HT-29 (cell line): ENCODE measurements at regions not wholly inside any gene's neighbourhood (a gene's known extent, or its start where the extent isn't known, plus 50 kb on each side); places are given as distances from the start of the nearest gene placed in this dataset.

Source experiments
- DNase-seq: peaks from one replicate; pipeline ENCODE4 v3.0.0-alpha.2; 2015; ENCODE audit warnings: low spot score

GRCh38 chr4:176843710-176844109 is 51.0 kb upstream of the VEGFC start:
- no peak for DNase-seq

DNA sequence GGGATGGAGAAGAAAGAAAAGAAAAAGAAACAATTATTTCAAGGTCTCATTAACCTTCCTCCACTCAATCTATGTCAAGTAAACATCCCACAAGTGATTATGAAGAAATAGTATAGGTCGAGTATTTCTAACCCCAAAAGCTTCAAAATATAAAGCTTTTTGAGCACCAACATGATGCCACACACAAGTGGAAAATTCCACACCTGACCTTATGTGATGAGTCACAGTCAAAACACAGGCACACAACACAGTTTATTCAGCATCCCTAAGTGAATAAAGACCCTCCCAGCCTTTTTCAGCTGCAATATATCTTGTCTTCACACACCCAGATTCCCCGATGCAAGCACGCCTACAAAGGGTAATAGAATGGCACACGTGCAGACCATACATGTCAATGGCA is 51.7 kb upstream of the VEGFC start:
- no peak for DNase-seq

DNA sequence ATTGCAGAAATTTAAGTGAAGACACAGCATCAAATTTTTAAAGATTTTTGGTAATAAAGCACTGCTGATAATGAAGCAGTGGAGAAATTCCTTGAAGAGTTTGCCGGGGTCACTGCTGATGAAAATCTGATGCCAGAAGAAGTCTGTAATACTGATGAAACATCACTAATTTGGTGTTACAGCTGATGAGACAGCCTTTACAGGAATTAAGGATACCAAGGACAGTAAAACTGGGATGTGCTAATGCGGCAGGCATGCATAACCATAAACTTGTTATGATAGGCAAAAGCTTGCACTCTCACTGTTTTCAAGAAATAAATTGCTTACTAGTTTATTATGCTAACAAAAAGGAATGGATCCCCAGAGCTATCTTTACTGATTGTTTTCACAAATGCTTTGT is 52.9 kb upstream of the VEGFC start:
- no peak for DNase-seq

DNA sequence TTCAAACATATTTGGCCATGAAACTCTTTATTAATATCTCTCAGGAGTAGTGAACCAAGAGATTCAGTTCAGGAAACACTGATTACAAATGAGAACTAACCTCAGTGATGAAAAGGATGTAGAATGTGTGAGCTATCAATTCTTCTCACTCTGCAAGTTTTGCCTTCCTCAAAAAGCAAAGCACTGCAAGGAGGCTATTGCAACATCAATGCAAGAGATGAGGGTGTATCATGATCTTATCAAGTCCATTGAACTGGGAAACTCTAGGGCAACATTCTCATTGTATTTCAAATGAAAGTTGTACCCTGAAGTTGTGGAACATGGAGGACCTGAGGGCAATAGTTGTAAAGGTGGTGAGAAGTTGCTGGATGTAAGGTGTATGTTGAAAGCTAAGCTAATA is 56.4 kb upstream of the VEGFC start:
- DNase-seq, result no peak

GRCh38 chr4:176850436-176850835 is 57.7 kb upstream of the VEGFC start:
- no peak for DNase-seq

DNA sequence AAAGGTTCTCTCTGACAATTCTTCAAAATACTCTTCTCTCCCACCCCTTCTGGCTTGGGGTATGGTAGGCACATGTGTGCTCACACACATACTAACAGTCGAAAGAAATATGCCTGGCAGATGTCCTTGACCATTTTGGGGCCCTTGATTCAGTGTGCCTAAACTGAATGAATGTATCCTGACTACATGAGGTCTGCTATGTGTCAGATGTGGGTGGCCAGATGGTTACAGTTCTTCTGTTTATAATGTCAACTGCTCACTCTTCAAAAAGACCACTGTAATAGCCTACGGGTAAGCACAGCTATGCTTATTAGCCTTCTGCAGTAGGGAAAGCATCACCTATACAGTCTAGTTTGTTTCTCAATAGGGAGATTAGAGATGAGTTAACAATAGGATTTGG is 63.7 kb upstream of the VEGFC start:
- no peak for DNase-seq

- no peak for DNase-seq
Measured at GRCh38 chr4:176858839-176859238, 66.1 kb upstream of the VEGFC start.

- DNase-seq, result no peak
Measured at GRCh38 chr4:176864238-176864637, 71.5 kb upstream of the VEGFC start.

GRCh38 chr4:176868676-176869075 is 76.0 kb upstream of the VEGFC start:
- no peak for DNase-seq

DNA sequence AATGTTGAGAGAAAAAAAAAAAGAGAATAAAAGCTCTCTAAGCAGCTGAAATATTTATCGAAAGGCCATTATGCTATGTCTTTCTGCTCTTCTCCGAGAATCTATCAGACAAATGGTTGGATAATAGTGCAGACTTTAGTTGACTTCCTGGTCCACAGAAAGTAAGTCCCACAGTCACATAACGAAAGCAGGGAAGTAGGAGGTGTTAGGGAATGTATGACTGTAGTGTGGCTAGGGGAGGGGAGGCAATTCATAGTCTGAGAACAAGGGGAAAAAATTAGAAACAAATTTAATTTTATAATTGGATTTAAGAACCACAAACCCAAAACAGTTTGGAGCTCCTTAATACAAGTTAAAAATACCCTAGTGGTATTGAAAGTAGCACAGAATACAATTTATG is 79.7 kb upstream of the VEGFC start:
- no peak for DNase-seq

GRCh38 chr4:176874721-176875445 is 82.2 kb upstream of the VEGFC start:
- DNase-seq, result no peak

DNA sequence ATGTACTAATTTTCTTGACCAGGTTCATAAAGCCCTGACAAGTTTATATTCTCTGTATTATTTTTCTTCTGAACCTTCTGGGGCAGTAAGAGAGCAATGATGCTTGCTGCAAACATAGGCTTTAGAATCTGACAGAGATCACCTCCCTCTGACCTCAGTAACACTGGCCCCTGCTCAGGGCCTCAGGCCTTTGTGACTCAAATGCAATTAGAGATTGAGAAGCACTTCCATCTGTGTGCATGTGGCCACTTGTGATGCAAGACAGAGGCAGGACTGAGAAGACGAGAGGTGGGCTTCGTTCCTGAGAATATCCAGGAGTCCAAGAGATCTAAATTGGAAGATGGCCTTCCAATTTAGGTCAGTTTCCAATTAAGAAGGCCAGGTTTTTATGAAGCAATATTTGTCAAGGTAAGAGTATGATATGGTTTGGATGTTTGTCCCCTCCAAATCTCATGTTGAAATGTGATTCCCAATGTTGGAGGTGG is 82.8 kb upstream of the VEGFC start:
- DNase-seq, result no peak

DNA sequence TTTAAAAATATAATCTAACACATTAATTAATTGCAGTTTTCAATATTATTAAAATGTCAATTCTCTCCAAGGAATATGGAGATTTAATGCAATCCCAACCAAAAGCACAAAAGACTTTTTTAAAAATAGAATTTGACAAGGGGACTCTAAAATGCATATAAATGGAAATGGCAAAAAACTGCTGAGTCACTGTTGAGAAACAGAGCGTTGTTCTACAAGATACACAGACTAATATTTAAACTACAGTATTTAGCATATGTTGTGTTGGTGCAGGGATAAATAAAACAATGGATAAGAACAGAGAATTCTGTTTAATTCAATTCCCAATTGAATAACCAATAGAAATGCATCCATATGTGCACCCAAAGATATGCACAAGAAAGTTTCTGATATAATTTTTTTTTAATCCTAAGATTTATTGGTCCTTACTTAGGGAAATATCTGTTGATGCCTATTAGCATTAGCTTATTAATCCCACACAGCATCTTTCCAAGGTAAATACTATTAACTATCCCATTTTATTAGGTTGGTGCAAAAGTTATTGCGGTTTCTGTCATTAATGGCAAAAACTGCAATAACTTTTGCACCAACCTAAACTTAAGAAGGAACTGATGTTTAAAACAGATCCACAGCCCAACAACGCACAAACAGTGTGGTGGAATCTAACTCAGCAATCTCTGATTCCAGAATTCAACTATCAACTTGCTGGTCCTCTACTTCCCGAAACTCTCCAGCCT is 86.8 kb upstream of the VEGFC start:
- DNase-seq, result no peak

GRCh38 chr4:176882206-176882605 is 89.5 kb upstream of the VEGFC start:
- no peak for DNase-seq

GRCh38 chr4:176883108-176883550 is 90.4 kb upstream of the VEGFC start:
- no peak for DNase-seq

DNA sequence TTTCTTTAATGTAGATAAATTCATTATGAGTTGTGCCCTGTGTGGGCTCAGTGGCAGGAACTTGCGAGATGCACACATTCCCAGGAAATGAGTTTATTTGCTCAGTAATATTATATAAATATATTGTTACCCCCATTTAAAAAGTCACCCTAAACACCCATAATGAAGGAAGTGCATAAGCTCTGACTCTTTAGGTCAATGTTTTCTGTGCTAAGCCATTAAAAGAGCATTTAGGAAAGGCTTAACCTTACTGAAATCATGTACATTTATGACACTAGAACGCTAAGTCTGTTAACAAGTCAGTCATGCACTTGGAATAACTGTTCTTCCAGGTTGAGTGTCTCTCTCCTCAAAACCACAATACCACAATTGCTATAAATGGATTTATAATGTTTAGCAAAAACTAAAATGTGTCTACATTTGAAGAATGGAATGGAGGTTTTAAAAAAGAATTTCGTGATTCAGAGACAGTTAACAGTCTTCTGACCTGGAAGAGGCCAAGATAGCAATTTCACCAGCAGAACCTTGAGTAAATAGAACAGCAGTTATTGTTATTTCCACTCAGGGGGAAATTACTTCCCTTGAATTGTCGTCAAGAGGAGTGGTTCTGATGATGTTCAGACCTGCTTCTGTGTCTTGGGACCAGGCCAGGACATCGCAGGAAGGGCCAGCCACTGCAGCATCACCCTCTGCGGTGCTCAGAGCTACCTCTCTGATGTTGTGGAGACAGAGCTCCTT is 91.1 kb upstream of the VEGFC start:
- no peak for DNase-seq

- DNase-seq, result no peak
Measured at GRCh38 chr4:176885224-176885623, 92.5 kb upstream of the VEGFC start.

DNA sequence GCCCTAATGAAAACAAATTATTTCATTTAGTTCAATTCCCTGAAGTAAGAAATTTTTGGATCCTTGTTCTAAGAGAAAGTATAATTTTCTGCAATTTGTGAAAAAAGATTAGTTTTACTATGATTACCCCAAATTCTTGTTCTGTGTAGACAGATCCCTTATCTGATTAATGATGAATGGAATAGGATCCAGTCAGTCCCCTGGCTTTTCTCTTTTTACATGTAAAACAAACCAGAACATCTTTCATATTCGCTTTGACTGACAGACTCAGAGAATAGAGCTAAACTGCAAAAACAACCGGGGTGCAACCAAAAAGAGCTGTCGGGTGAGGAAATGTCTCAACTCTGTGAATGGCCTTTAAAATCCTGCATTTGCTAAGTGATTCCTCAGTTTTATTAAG is 93.4 kb upstream of the VEGFC start:
- DNase-seq, result no peak

DNA sequence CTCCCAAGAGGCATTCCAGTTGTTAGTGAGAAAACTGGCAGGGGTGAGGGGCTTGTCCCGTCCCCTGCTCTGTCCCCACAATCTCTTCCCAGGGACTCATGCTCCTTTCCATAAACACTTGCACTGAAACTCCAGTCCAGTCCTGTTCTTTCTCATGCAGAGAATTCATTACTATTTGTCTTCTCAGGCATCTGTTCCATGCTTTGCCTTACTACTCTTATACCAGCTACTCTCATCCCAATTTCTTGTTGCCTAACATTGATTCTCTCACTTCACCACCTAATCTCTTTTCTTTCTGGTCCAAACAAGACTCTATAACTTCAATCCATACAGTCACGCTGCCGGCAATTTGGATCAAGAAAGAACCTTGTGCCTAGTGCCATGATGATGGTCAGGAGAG is 97.1 kb upstream of the VEGFC start:
- DNase-seq, result no peak

DNA sequence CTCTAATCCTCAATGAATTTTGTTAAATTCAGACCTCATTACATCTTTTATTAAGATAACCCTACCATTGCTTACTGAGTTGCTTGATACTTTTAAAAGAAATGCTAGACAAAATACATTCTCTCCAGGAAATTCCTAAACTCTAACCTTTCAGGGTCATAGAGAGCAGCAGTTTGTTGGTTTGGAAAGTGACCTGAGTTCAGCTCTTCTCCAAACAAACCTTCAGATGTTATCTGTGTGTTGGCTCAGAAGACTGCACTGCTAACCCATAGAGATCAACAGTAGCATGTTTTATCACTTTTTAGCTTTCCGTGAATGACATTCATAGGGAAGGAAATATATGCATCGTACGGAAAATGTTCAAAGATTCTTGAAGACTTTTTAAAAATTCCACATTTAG is 101.8 kb upstream of the VEGFC start:
- DNase-seq, result no peak

DNA sequence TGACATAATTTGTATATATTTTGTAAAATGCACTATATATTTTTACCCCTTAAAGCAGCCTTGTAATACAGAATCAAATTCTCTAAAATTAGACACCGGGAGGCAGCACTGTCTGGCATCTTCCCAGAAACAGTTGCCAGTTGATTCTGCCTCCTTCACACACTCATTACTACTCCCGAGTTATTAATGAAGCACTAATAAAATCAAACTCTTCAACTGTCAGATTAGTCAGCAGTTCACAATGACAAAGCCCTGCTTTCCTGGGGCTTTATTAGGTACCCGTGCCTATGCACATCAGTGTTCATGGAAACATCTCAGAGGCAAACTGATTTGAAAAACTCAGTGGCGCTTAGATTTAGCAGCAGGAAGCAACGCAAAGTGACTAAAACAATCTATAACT is 103.5 kb upstream of the VEGFC start:
- no peak for DNase-seq

GRCh38 chr4:176897226-176897625 is 104.5 kb upstream of the VEGFC start:
- DNase-seq, result no peak

GRCh38 chr4:176898791-176899190 is 106.1 kb upstream of the VEGFC start:
- no peak for DNase-seq
